PC-9 (cell line): ENCODE measurements at regions not wholly inside any gene's neighbourhood (a gene's known extent, or its start where the extent isn't known, plus 50 kb on each side); places are given as distances from the start of the nearest gene placed in this dataset.

Experiments
- BruUV-seq: library from RNA; stranded (reverse); fragments of 400-500 nt; replicated peaks from 2 replicates; lab custom pipeline; 2021; lab: Mats Ljungman, UMichigan
- CTCF ChIA-PET: fragments of 300-600 bp; sonication (Branson Sonifier 250); formaldehyde crosslinking; loops from one replicate; lab custom pipeline; 2022; ENCODE audit warnings: antibody characterized with exemption; lab: Charles Lee
- POLR2A ChIA-PET: fragments of 300-600 bp; sonication (Branson Sonifier 250); formaldehyde crosslinking; loops from one replicate; lab custom pipeline; 2022; ENCODE audit warnings: antibody characterized with exemption; ENCODE audit not compliant: unreplicated experiment; lab: Charles Lee
- DNase-seq, 2 experiments: peaks; one replicate each; pipeline versions ENCODE4 v3.0.0 to v3.0.0-alpha.2; 2015 to 2022; ENCODE audit warnings: mixed read lengths in 1 of 2
- H2AFZ ChIP-seq: fragments of 200-600 bp; sonication (generic); 2 replicates; pipeline ENCODE4 v1.8.1; 2017; ENCODE audit warnings: antibody characterized with exemption
- H3F3A ChIP-seq: fragments of 200-600 bp; sonication (generic); 2 replicates; pipeline ENCODE4 v1.8.1; 2017; ENCODE audit warnings: antibody characterized with exemption, mild to moderate bottlenecking, low read depth; ENCODE audit not compliant: insufficient read depth
- H3K27ac ChIP-seq: fragments of 200-600 bp; sonication (generic); 2 replicates; pipeline ENCODE4 v1.6.1; 2016; ENCODE audit warnings: mixed run types
- H3K27me3 ChIP-seq: fragments of 200-600 bp; sonication (generic); 2 replicates; pipeline ENCODE4 v1.6.1; 2016; ENCODE audit warnings: low read depth, mixed run types; ENCODE audit not compliant: insufficient read depth
- H3K36me3 ChIP-seq: fragments of 200-600 bp; sonication (generic); 2 replicates; pipeline ENCODE4 v1.6.1; 2016; ENCODE audit warnings: low read depth, mixed run types
- H3K4me1 ChIP-seq: fragments of 200-600 bp; sonication (generic); replicated peaks from 2 replicates; pipeline ENCODE4 v1.6.1; 2016; ENCODE audit warnings: mixed run types; ENCODE audit not compliant: insufficient read depth
- H3K4me2 ChIP-seq: fragments of 200-600 bp; sonication (generic); 2 replicates; pipeline ENCODE4 v1.6.1; 2017; ENCODE audit warnings: mixed run types
- H3K4me3 ChIP-seq: fragments of 200-600 bp; sonication (generic); 2 replicates; pipeline ENCODE4 v1.6.1; 2016; ENCODE audit warnings: mixed run types
- H3K79me2 ChIP-seq: fragments of 200-600 bp; sonication (generic); 2 replicates; pipeline ENCODE4 v1.6.1; 2017; ENCODE audit warnings: low read depth, mixed run types
- H3K9me2 ChIP-seq: fragments of 200-600 bp; sonication (generic); 2 replicates; pipeline ENCODE4 v1.8.1; 2017; ENCODE audit warnings: mild to moderate bottlenecking; ENCODE audit not compliant: insufficient read depth
- H3K9me3 ChIP-seq: fragments of 200-600 bp; sonication (generic); 2 replicates; pipeline ENCODE4 v1.8.1; 2016; ENCODE audit warnings: low read depth; ENCODE audit not compliant: insufficient read depth
- H4K20me1 ChIP-seq: fragments of 200-600 bp; sonication (generic); 2 replicates; pipeline ENCODE4 v1.8.1; 2017; ENCODE audit not compliant: insufficient read depth
- EZH2 ChIP-seq: fragments of 200-600 bp; sonication (generic); IDR thresholded peaks from 2 replicates; pipeline ENCODE4 v1.8.0; 2017; ENCODE audit warnings: antibody characterized with exemption, low read depth
- intact Hi-C: fragments of 100-400 bp; cut with micrococcal nuclease; formaldehyde crosslinking; loops from one replicate; pipeline ENCODE4 v1.10.0; 2022; ENCODE audit not compliant: unreplicated experiment
- TF ChIP-seq, protein P1 (sequence below): fragments of 200-600 bp; sonication (generic); conservative IDR thresholded peaks from 2 replicates; pipeline ENCODE4 v1.6.1; 2017; ENCODE audit warnings: mixed run types, antibody characterized with exemption, mild to moderate bottlenecking, moderate library complexity

DNA sequence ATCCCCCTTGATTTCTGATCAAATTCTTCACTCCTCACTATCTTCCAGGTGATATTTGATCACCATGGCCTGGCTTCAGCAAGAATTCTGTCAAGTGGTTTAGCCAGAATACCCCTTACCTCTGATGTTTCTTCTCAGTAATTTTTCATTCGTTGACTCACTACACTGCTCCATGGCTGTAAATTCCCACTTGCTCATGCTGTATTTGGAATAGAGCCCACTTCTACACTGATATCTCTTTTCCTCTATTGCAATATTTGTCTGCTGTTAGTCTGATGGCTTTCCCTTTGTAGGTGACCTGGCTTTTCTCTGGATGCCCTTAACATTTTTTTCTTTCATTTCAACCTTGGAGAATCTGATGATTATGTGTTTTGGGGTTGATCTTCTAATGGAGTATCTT is 73.9 kb upstream of the DIPK2B start:
- no peak overlapping the region for H3K4me2 ChIP-seq
- H3K9me3 ChIP-seq: no peaks in the 10 kb centered on the region
- no peaks in the 10 kb centered on the region for H3K9me2 ChIP-seq
- intact Hi-C loops: no loop called here
- no peak overlapping the region for H3K4me3 ChIP-seq
- H3K27ac ChIP-seq: no peak overlapping the region
- H3K79me2 ChIP-seq: no peaks in the 10 kb centered on the region
- H3K4me1 ChIP-seq: no peaks in the 10 kb centered on the region
- POLR2A ChIA-PET: no interaction called here
- H4K20me1 ChIP-seq: no peaks in the 10 kb centered on the region
- no peaks in the 10 kb centered on the region for H3K36me3 ChIP-seq
- CTCF ChIA-PET: no interaction called here
- no peak overlapping the region for H2AFZ ChIP-seq
- no peaks in the 10 kb centered on the region for H3K27me3 ChIP-seq
- no TSS peak for BruUV-seq
- no peak for DNase-seq
- H3F3A ChIP-seq: no peaks in the 10 kb centered on the region
- no peak for TF ChIP-seq EZH2
- TF ChIP-seq, protein P1, sequence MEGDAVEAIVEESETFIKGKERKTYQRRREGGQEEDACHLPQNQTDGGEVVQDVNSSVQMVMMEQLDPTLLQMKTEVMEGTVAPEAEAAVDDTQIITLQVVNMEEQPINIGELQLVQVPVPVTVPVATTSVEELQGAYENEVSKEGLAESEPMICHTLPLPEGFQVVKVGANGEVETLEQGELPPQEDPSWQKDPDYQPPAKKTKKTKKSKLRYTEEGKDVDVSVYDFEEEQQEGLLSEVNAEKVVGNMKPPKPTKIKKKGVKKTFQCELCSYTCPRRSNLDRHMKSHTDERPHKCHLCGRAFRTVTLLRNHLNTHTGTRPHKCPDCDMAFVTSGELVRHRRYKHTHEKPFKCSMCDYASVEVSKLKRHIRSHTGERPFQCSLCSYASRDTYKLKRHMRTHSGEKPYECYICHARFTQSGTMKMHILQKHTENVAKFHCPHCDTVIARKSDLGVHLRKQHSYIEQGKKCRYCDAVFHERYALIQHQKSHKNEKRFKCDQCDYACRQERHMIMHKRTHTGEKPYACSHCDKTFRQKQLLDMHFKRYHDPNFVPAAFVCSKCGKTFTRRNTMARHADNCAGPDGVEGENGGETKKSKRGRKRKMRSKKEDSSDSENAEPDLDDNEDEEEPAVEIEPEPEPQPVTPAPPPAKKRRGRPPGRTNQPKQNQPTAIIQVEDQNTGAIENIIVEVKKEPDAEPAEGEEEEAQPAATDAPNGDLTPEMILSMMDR: no peak

GRCh38 chrX:45267007-45267406 is 66.3 kb upstream of the DIPK2B start:
- no peaks in the 10 kb centered on the region for H3F3A ChIP-seq
- H3K36me3 ChIP-seq: no peaks in the 10 kb centered on the region
- no peaks in the 10 kb centered on the region for H3K9me3 ChIP-seq
- H3K9me2 ChIP-seq: no peaks in the 10 kb centered on the region
- H3K79me2 ChIP-seq: no peaks in the 10 kb centered on the region
- no peaks in the 10 kb centered on the region for H4K20me1 ChIP-seq
- ChIA-PET CTCF (no interaction called here), POLR2A (no interaction called here)
- no peak overlapping the region for H3K27ac ChIP-seq
- no peak overlapping the region for H3K4me3 ChIP-seq
- no peaks in the 10 kb centered on the region for H3K27me3 ChIP-seq
- no TSS peak for BruUV-seq
- no peak overlapping the region for H2AFZ ChIP-seq
- no peak for DNase-seq
- TF ChIP-seq, protein P1: no peak
- TF ChIP-seq EZH2: no peak
- intact Hi-C loops: no loop called here
- H3K4me1 ChIP-seq: no peaks in the 10 kb centered on the region
- no peak overlapping the region for H3K4me2 ChIP-seq

DNA sequence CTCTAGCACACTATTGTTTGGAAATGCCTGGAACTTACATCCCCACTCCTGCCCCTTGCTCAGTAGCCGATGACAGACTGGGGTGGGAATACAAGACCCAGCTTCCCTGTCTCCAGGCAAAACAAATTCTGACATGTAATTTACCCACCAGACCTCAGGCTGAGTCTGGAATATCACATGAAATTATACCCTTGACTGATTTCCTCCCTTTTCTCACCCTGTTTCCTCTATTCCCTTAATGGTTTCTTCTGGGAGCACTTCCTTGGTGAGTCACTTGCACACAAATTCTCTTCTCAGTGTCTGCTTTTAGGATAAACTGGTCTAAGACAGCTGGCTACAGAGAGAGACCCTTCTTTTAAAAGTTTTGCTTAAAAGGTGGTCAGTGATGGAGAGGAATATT is 65.8 kb upstream of the DIPK2B start:
- BruUV-seq: no TSS peak
- no peaks in the 10 kb centered on the region for H3K36me3 ChIP-seq
- H3K4me1 ChIP-seq: no peaks in the 10 kb centered on the region
- H2AFZ ChIP-seq: no peak overlapping the region
- intact Hi-C loops: no loop called here
- DNase-seq: no peak
- no peaks in the 10 kb centered on the region for H3F3A ChIP-seq
- H3K4me3 ChIP-seq: no peak overlapping the region
- no peaks in the 10 kb centered on the region for H3K79me2 ChIP-seq
- no peak overlapping the region for H3K4me2 ChIP-seq
- no peaks in the 10 kb centered on the region for H3K9me3 ChIP-seq
- no peaks in the 10 kb centered on the region for H3K27me3 ChIP-seq
- ChIA-PET POLR2A (no interaction called here), CTCF (no interaction called here)
- no peaks in the 10 kb centered on the region for H3K9me2 ChIP-seq
- TF ChIP-seq, protein P1: no peak
- no peak for TF ChIP-seq EZH2
- no peak overlapping the region for H3K27ac ChIP-seq
- H4K20me1 ChIP-seq: no peaks in the 10 kb centered on the region
